NCI-H748 (cell line): ENCODE measurements at regions not wholly inside any gene's neighbourhood (a gene's known extent, or its start where the extent isn't known, plus 50 kb on each side); places are given as distances from the start of the nearest gene placed in this dataset.

ENCODE experiments used
- DNase-seq: peaks from one replicate; lab custom pipeline; 2025; ENCODE audit not compliant: unreplicated experiment; lab: John Stamatoyannopoulos, UW

- DNase-seq, result no peak
These were observed 131.2 kb downstream of the C16orf95 start for GRCh38 chr16:87185983-87186382.

GRCh38 chr16:87186446-87186845 lies 130.7 kb downstream of the C16orf95 start:
- DNase-seq, result no peak

DNA sequence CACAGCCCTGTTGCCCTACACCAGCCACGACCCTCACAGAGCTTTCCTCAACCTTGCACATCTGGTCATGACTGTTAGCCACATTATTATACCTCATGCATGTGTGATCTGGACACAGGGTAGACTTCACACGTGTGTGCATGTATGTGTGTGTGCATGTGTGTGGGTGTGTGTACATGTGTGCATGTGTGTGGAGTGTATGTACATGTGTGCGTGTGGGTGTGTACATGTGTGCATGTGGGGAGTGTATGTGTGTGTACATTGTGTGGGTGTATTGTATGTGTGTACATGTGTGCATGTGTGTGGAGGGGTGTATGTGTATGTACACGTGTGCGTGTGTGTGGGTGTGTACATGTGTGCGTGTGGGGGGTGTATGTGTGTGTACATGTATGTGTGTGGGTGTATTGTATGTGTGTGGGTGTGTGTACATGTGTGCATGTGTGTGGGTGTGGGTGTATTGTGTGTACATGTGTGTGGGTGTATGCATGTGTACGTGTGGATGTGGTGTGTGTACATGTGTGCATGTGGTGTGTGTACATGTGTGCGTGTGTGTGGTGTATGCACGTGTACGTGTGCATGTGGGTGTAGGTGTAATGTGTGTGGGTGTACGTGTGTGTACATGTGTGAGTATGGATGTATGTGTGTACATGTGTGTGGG lies 130.2 kb downstream of the C16orf95 start:
- DNase-seq, result no peak

DNA sequence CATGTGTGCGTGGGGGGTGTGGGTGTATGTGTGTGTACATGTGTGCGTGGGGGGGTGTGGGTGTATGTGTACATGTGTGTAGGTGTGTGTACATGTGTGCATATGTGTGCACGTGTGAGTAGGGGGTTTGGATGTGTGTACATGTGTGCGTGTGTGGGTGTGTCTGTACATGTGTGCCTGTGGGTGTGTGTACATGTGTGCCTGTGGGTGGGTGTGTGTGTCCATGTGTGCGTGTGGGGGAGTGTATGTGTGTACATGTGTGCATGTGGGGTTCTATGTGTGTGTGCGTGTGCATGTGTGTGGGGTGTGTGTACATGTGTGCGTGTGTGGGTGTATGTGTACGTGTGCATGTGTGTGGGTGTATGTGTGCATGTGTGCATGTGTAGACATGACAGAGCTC lies 129.1 kb downstream of the C16orf95 start:
- DNase-seq, result no peak

DNA sequence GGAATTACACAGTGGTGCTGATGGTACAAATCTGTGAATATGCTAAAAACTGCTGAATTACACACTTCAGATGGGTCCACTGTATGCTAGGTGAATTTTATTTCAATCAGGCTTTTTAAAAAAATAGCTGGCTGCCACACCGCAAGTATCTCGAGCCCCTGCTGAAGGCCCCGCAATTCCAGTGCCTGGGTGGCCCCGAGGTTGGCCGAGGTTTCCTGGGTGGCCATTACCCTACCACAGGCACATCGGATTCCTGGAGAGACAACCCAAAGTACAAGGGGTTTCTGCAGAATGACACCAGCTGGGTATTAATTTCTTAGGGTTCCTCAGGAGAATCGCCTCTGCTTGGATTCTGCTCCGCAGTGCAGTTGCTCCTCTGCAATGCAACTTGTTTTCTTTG lies 127.8 kb downstream of the C16orf95 start:
- no peak for DNase-seq

DNA sequence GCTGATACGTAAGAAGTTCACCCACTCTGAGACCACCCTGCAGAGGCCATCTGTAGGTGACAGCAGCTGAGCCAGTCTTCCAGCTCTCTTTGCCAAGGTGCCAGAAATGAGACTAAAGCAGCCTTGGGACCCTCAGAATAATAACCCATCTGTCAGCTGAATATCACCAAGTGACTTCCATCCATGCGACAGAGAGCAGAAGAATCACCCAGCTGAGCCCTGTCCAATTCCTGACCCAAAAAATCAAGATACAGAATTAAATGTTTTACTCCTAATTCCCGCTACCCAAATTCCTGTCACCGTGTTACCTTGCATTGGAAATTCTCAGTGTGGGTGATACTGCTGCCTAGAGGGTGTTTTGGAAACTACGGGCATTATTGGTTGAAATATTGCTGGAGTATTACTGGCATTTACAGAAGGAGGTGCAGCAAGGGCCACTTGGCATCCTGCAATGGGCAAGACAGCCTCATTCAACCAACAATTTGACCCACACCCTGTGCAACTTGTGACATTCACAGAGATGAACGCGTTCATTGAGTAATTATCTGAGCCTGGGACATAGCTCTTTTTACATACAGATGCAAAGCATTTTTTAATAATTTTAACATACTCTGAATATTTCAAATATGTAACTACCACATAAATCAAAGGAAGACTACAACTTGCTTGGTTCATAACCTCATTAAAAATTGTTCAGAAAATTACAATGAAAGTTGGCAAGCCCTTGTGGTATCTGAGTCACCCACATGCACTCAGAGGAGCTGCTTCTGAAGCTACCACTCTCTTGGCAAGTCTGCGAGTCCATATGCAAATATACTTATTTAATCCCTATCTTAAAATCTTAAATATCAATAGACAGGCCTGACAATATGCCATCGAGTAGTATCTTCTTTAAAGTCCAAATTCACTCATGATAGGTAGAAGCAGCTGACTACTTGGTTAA lies 126.6 kb downstream of the C16orf95 start:
- DNase-seq, result no peak

DNA sequence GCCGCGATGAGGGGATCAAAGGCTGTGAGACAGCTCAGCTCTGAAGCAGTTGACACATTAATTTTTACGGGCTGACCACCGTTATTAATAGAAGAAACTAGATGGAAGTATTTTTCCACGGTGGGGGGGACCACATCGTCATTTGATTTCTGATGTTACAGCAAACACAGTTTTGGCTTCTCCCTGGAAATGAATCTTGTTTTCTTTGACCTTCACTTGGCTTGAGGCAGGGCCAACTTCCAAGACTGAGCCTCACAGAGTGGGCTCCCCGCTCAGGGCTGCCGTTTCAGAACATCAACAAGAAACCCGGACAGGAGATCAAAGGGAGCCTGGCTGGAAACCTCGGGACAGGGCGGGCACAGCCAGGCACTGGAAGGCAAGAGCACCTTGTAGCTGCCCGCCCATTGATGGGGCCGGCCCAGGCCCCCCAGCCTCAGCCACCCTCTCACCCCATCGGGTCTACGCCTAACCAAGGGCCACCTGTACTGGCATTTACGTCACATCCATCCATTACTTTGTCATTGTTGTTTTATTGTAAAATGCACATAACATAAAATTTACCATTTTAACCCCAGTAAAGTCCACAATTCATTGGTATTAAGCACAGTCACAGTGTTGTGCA lies 124.6 kb downstream of the C16orf95 start:
- no peak for DNase-seq

- DNase-seq, result no peak
These were observed 123.0 kb downstream of the C16orf95 start for GRCh38 chr16:87194172-87194571.

DNA sequence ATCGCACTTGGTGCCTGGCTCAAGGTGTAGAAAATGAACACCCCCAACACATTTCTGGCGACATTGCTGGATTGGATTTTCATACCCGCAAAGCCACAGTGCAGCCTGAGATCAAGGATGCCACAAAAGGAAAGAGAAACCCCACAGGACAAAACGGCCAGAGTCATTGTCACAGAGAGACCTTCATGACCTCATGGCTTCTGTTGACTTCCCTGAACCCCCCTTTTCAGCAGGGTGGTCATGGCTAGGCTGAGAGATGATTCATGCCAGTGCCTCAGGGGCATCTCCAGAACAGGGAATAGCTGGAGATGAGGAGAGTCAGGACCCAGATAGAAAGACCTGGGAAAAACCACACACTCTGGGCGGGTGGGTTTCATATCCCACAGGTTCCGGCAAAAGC lies 122.0 kb downstream of the C16orf95 start:
- no peak for DNase-seq

DNA sequence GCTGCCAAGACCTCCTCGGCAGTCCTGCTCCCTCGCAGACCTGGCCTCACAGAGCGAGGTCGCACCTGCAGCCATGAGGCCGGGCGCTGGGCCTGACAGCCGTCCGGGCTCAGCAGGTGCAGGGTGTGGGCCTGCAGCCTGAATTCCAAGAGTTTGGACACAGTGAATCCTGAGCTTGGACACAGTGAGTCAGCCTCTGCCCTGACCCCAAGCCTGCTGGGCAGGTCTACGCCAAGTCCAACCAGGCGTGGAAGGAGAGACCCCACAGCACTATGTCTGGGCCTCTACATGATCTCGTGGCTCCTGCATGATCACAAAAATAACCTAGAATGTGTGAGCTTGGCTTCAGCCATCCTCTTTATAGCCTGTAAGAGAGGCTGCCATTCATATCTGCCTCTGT lies 121.0 kb downstream of the C16orf95 start:
- no peak for DNase-seq

GRCh38 chr16:87196661-87197060 lies 120.5 kb downstream of the C16orf95 start:
- DNase-seq, result no peak

GRCh38 chr16:87198328-87198832 lies 118.8 kb downstream of the C16orf95 start:
- DNase-seq, result no peak

DNA sequence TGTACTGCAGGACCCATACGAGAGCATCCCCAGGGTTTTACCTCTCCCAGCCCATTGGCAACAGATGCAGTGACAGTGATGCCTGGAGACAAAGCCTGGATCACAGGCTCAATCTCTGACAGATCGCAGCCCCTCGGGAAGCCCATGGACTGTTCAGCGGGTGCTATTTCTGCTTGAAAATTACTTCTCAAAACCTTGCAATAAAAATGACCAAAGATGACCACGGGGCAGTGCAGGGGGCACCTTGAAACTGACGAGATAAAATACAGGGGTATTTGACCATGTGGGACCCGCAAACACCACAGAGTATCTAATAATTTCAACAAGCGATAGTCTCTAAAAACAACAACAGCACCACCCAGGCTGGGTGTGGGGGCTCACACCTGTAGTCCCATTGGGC lies 118.3 kb downstream of the C16orf95 start:
- no peak for DNase-seq

GRCh38 chr16:87199379-87199778 lies 117.8 kb downstream of the C16orf95 start:
- DNase-seq, result no peak

DNA sequence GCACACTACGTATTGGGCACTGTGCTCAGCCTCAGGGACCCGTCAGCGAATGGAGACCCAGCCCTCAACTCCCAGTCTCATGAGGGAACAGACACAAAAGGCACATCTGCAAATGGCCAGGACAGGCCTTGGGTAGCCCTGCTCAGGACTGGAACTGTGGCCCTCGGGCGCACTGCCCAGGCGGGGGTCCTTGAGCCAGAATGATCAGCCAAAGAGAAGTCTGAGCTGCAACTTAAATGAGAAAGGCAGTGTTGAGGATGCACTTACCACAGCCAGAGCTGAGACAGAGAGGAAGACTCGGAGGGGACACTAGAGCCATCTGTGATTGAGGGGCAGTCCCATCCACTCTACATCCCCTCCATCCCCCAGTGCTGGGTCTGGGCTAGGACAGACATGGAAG lies 117.3 kb downstream of the C16orf95 start:
- no peak for DNase-seq

DNA sequence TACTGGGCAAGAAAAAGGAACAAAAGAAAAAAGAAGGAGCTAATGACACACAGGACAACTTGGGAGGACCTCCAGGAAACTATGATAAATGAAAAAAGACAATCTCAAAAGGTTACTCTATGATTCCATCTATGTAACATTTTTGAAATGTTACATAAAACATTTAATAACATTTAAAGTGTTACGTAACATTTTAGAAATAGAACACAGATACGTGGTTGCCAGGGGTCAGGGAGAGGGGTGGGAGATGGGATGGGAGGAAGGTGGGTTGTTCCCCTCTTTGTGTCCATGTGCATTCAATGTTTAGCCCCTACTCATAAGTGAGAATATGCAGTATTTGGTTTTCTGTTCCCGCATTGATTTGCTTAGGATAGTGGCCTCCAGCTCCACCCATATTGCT lies 116.6 kb downstream of the C16orf95 start:
- DNase-seq, result no peak

DNA sequence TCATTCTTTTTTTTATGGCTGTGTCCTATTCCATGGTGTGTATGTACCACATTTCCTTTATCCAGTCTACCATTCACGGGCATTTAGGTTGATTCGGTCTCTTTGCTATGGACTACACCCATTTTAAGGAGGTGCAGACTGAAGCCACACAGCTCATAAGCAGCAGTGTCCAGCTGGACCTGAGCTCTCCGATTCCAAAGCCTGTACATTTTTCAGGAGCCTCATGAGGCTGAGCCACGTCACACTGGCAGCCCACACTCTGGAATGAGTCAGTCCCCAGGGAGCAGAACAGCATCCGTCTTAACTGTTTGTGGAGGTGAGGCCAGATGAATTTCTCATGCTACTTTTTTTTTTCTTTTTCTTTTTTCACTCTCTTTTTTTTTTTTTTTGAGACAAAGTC lies 116.1 kb downstream of the C16orf95 start:
- no peak for DNase-seq

DNA sequence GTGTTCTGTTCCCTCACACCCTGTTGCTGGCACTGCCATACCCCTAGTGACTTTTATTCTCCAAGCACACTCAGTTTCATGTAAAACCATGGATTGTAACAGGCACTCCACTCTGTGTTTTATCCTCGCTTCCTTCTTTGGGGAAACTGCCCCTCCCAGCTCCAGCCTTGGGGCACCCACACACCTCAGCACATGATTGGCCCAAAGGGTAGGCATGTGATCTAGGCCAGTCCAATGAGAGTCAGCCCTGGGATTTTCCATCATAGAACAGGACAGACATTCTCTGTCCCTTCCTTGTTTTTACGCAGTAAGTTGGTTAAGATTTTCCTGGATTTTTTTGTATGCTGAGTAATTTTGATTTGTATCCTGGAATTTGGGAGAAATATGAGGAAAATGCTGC lies 115.4 kb downstream of the C16orf95 start:
- no peak for DNase-seq

DNA sequence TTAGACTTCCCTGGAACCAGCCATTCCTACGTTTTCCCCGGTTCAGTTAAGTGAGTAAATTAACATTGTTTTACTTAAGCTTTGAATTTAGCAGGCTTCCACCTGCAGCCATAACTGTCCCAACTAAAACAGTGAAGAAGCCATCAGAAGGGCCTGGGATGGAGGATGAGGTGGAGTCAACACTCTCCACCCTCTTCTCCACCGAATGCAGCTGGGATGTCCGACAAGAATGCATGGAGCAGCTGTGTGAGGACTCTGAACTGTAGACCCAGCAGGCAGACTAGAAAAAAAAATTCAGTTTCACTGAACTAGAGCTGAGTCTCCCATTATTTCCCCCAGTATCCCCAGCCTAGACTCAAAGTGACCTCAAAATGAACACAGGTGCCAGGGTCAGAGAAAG lies 114.8 kb downstream of the C16orf95 start:
- DNase-seq, result no peak

- peak; percentile 48 for DNase-seq
These were observed 114.0 kb downstream of the C16orf95 start for GRCh38 chr16:87203060-87203656.
